NOMO-1 treated with DMSO at 0.1 percent for 48 hours (cell line): ENCODE measurements at regions not wholly inside any gene's neighbourhood (a gene's known extent, or its start where the extent isn't known, plus 50 kb on each side); places are given as distances from the start of the nearest gene placed in this dataset.
"Not testable (repeated sequence)": the region's sequence is repeated elsewhere in the genome, so short reads cannot be mapped to it uniquely, and the experiment has no call there.

Experiments used
- DNase-seq: peaks from one replicate; lab custom pipeline; 2025; ENCODE audit not compliant: unreplicated experiment; lab: John Stamatoyannopoulos, UW

DNA sequence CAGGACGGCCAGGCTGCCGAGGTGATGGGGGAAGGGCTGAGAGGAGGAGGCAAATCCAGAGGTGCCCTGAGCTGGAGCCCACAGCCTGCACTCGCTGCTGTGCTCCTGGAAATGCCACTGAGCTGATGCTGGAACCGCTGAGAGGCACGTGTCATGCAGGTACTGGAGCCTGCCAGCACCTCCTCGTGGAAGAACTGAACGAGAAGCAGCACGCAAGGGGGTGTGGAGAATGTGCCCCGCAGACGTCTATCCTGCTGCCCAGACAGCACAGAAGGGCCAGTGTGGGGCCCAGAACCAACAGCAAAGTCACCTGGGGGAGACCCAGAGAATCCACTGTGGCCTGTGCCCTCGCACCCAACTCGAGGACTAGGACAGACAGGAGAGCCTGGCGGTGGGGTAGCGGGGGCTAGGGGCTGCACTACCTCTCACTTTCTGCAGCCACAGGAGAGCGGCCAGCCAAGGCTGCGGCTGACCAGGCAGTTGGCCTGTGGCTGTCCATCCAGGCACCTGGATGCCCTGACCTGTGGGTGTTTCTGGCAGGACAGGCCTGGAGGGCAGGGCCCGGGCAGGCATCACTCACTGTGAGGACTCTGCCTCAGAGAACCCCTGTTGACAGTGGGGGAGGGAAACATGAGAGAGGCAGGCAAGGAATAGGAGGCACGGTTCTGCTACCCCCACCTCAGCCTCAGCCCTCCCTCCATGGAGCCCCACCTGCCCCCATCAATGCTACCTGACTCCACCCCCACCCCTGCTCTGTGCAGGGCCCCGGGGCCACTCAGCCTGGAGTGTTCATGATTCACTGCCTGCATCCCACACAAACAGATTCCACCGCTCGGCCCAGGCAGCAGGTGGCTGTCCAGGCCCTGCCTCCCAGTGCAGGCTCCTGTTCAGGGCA is 213.1 kb downstream of the TBC1D2B start:
- DNase-seq, result no peak

GRCh38 chr15:77863491-77864105 is 213.9 kb downstream of the TBC1D2B start:
- DNase-seq, result no peak

DNA sequence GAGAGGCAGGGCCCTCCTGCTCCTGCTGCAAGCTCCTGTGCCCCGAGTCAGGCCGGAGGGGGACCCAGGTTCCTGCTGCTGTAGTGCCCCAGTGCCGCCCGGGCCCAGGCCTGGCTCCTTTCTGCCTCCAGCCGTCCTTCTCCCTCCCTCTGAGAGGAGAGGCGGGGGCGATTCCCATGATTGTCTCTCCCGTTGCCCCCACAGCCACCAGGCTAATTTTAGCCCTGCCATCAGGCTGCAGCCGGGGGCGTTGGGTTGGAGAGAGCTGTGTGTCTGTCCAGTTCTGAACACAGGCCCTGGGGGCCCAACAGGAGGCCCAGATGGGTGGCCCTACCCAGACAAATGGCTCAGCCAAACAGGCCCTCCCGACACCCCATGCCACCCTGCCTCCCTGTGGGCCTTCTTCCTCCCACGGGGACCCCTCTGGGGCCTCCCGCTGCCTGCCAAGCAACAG is 214.8 kb downstream of the TBC1D2B start:
- DNase-seq, result no peak

- not testable (repeated sequence) for DNase-seq
These were observed 215.4 kb downstream of the TBC1D2B start for GRCh38 chr15:77861997-77862635.

- DNase-seq, result no peak
These were observed 217.3 kb downstream of the TBC1D2B start for GRCh38 chr15:77860071-77860691.

DNA sequence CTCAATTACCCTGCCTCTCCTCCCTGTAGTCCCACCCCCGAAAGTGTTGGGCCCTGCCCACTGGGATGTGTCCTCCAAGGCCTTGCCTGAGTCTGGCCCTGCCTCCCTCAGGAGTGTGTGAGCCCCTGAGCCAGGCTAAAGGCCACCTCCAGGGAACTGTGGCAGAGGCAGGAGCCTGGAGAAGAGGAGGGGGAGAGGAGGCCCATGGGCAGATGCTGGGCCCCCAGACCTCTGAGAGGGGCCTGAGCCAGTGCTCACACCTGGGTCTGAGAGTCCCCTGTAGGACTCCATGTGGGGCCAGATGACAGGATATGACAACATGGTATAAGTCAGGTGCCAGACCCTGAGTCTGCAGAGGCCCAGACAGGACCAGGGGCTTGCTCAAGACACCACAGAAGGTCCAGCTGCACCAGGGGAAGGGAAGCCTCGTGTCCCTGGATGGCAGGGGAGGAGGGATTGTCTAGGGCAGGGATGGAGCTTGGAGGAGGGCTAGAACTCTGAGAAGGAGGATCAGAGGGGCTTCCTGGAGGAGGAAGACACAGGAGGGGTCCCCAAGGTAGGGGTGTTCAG is 217.9 kb downstream of the TBC1D2B start:
- no peak for DNase-seq

- peak; percentile 80 for DNase-seq
These were observed 218.6 kb downstream of the TBC1D2B start for GRCh38 chr15:77858792-77859490.

DNA sequence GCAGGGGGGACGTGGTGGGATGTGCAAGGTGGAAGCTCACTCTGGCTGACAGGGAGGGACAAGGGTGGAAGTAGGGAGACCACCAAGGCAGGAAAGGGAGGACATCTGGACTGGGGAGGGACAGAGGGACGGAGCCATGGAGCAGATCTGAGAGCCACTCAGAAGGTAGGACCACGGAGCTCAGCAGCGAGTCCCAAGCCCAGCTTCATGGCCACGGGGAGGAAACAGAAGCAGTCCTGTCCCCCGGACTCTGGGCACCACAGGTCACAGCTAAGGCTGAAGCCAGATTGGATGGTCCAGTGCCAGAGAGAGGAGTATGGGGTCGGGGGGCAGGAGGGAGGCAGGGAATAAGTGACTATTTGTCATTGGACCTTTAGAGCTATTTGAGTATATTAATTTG is 220.1 kb downstream of the TBC1D2B start:
- DNase-seq, result no peak

GRCh38 chr15:77856705-77857346 is 220.7 kb downstream of the TBC1D2B start:
- no peak for DNase-seq

- no peak for DNase-seq
These were observed 221.6 kb downstream of the TBC1D2B start for GRCh38 chr15:77855871-77856270.

DNA sequence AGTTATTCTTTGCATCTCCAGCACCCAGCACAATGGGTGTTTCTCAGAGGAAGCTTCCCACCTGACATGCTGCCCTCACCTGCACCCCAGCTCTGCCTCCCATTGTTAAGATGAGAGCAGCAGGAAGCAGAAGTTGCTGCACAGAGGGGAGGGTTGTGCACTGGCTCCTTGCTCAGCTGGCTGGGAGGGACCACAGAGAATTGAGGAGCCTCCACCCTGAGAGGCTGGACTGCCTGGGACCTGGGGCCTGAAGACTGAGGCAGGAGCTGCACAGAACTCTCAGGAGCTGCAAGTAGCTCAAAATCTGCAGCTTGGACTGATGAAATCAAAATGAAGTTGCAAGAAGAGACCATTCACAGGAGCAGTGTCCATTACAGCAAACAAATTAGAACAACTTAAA is 222.3 kb upstream of the LINGO1 start:
- no peak for DNase-seq

DNA sequence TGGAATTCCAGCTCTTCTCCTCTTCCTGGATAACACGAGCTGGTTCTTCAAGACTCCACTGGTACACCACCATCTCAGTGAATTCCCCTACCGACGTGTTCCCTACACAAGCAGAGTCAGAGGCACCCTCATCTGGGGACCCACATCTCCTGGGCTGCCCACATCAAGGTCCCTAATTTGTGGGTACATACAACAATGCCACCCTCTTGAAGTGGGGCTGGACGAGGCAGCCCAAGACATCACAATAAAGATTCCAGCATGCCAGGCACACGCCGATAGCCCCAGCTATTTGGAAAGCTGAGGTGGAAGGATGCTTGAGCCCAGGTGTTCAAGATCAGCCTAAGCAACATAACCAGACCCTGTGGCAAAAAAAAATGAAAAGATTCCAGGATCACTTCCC is 221.2 kb upstream of the LINGO1 start:
- no peak for DNase-seq

DNA sequence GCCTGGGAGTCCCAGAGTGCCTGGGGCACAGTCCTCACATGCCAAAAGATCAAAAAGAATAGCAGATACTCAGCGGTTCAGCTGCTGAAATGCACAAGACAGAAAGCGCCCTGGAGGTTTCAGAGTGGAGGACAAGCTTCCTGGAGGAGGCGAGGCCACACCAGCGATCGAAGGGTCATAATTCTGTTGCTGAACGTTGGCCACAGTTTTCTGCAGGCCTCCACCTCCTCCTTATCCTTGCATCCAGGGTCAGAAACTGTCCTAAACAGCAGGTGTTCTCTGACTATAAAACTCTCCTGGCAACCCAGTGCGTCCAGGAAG is 220.3 kb upstream of the LINGO1 start:
- DNase-seq, result no peak

GRCh38 chr15:77852241-77853007 is 219.7 kb upstream of the LINGO1 start:
- DNase-seq, result no peak

DNA sequence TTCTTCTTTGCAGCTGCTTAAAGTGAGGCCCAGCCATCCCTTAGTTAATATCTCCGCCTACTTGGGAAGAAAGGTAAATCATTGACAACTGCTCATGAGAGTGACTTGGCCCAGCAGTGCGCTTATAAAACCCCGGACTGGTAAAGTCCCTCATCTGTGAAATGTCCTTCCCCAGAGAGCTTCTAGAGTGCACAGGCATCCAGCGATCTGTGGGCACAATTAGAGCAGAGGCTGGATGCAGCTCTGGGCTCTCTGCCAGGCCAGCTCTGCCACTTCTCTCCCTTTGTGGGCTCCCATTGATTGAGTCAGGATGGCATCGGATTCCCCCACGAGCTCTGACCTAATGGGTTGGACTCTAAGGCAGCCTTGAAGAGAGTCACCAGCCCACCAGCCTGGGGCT is 219.0 kb upstream of the LINGO1 start:
- DNase-seq, result no peak

DNA sequence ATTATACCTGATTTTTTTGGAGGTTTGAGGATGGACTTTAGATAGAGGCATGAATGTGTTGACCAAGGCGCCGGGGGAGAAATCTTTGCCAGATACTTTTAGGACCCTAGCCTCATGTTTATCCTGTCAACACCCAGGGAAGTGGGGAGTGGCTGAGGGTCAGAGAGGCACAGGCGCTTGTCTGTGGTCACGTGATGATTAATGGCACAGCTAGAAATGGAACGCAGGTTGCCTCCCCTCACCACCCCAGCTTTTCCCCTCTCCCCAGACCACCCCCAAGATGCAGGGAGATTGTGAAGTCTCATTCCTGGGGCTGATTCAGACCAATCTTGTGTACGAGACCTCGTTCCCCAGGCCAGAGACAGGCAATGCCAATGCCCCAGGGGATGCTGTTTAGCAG is 218.4 kb upstream of the LINGO1 start:
- no peak for DNase-seq

DNA sequence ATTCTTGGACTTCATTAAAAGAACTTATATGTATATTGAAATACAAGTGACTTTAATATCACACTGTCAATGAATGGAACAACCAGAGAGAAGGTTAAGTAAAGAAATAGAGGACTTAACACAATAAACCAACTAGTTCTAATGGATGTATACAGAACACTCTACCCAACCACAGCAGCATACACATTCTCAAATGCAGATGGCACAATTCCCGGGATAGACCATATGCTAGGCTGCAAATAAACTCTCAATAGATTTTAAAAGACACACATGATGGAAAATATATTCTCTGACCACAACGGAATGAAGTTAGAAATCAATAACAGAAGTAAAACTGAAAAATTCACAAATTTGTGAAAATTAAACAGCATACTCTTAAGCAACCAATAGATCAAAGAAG is 214.3 kb upstream of the LINGO1 start:
- no peak for DNase-seq

DNA sequence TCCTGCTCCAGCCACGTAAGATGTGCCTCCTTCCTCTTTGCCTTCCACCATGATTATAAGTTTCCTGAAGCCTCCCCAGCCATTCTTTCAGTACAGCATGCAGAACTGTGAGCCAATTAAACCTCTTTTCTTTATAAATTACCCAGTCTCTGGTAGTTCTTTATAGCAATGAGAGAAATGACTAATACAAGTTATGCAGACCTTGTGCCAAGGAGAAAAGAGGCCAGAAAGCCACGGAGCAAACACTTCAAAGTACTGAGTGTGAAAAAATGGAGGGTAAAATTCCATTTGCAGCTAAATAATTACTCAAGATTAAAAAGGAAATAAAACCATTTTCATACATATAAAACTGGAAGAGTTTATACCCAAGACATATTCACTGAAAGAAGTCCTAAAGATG is 213.6 kb upstream of the LINGO1 start:
- DNase-seq, result no peak

DNA sequence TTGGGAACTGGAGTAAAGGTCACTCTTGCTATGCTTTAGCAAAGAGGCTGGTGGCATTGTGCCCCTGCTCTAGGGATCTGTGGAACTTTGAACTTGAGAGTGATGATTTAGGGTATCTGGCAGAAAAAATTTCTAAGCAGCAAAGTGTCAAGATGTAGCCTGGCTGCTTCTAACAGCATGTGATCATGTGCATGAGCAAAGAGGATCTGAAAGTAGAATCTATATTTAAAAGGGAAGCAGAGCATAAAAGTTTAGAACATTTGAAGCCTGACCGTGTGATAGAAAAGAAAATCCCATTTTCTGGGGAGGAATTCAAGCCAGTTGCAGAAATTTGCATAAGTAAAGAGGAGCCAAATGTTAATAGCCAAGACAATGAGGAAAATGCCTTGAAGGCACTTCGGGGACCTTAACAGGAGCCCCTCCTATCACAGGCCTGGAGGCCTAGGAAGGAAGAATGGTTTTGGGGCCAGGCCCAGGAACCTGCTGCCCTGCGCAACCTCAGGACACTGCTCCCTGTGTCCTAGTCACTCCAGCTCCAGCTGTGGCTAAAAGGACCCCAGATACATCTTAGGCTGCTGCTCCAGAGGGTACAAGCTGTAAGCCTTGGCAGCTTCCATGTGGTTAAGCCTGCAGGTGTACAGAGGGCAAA is 212.2 kb upstream of the LINGO1 start:
- no peak for DNase-seq
